Keratinocyte (primary cell): ENCODE measurements at regions not wholly inside any gene's neighbourhood (a gene's known extent, or its start where the extent isn't known, plus 50 kb on each side); places are given as distances from the start of the nearest gene placed in this dataset.

Experiments used
- DNase-seq: peaks from one replicate; pipeline ENCODE4 v3.0.0-alpha.2; 2011; ENCODE audit warnings: low read depth, missing footprints, low spot score
- FAIRE-seq: peaks from 2 replicates; lab custom pipeline; 2011; peaks lifted over from hg19 to GRCh38; lab: Jason Lieb, UNC
- H2AFZ ChIP-seq: 2 replicates; pipeline ENCODE4 v1.6.0; 2012; ENCODE audit warnings: low read length, control low read depth, inconsistent platforms; ENCODE audit not compliant: control insufficient read depth
- H3K27ac ChIP-seq: 2 replicates; pipeline ENCODE4 v1.5.1; 2011; ENCODE audit warnings: low read length; ENCODE audit not compliant: control insufficient read depth, insufficient read depth
- H3K27me3 ChIP-seq: 3 replicates; pipeline ENCODE4 v1.6.0; 2011; ENCODE audit warnings: low read length; ENCODE audit not compliant: control insufficient read depth, insufficient read depth; ENCODE audit errors: extremely low read depth
- H3K36me3 ChIP-seq, 2 experiments: 2 replicates in 1 of 2; 3 replicates in 1 of 2; pipeline ENCODE4 v1.5.1; 2011; ENCODE audit warnings: low read length in 2 of 2, mild to moderate bottlenecking in 1 of 2; ENCODE audit not compliant: control insufficient read depth in 2 of 2, insufficient read depth in 2 of 2; ENCODE audit errors: extremely low read depth in 1 of 2
- H3K4me1 ChIP-seq: 3 replicates; pipeline ENCODE4 v1.5.1; 2011; ENCODE audit warnings: low read length; ENCODE audit not compliant: control insufficient read depth, insufficient read depth; ENCODE audit errors: extremely low read depth
- H3K4me2 ChIP-seq: 3 replicates; pipeline ENCODE4 v1.6.0; 2011; ENCODE audit warnings: low read depth, low read length; ENCODE audit not compliant: control insufficient read depth, insufficient read depth; ENCODE audit errors: extremely low read depth
- H3K4me3 ChIP-seq, 3 experiments: fragments of 200-600 bp in 1 of 3; sonication (generic) in 1 of 3; 2 replicates in 2 of 3; 3 replicates in 1 of 3; pipeline ENCODE4 v1.5.1; 2011 to 2016; ENCODE audit warnings: low read length in 3 of 3, mild to moderate bottlenecking in 3 of 3, control low read depth in 2 of 3, inconsistent platforms in 1 of 3, low read depth in 1 of 3, mixed read lengths in 1 of 3, mixed run types in 1 of 3, moderate library complexity in 1 of 3; ENCODE audit not compliant: control insufficient read depth in 2 of 3, insufficient read depth in 2 of 3; ENCODE audit errors: extremely low read depth in 1 of 3
- H3K79me2 ChIP-seq: 2 replicates; pipeline ENCODE4 v1.6.0; 2012; ENCODE audit warnings: low read length; ENCODE audit not compliant: control insufficient read depth, insufficient read depth
- H3K9ac ChIP-seq: 3 replicates; pipeline ENCODE4 v1.6.0; 2011; ENCODE audit warnings: low read length; ENCODE audit not compliant: control insufficient read depth, insufficient read depth; ENCODE audit errors: extremely low read depth
- H3K9me1 ChIP-seq: 3 replicates; pipeline ENCODE4 v1.6.0; 2011; ENCODE audit warnings: low read length; ENCODE audit not compliant: control insufficient read depth, insufficient read depth; ENCODE audit errors: extremely low read depth
- H3K9me3 ChIP-seq: 2 replicates; pipeline ENCODE4 v1.5.1; 2012; ENCODE audit warnings: low read depth, low read length; ENCODE audit not compliant: control insufficient read depth
- H4K20me1 ChIP-seq: 3 replicates; pipeline ENCODE4 v1.6.0; 2011; ENCODE audit warnings: low read length; ENCODE audit not compliant: control insufficient read depth, insufficient read depth; ENCODE audit errors: extremely low read depth
- CTCF ChIP-seq, 3 experiments: IDR thresholded peaks in 1 of 3; conservative IDR thresholded peaks in 1 of 3; optimal IDR thresholded peaks in 1 of 3; 2 replicates in 2 of 3; 3 replicates in 1 of 3; pipeline versions ENCODE3 to v1.5.1; 2011; ENCODE audit warnings: low read length in 3 of 3, mild to moderate bottlenecking in 3 of 3, moderate library complexity in 2 of 3, control low read depth in 1 of 3, inconsistent platforms in 1 of 3; ENCODE audit not compliant: insufficient read depth in 2 of 3; ENCODE audit errors: extremely low read depth in 1 of 3
- EZH2 ChIP-seq: IDR thresholded peaks from one replicate; pipeline ENCODE4 v1.6.1; 2012; ENCODE audit warnings: inconsistent platforms, mild to moderate bottlenecking, low read length, moderate library complexity
- dilution Hi-C: fragments of 300-500 bp; cut with MboI; formaldehyde crosslinking; loops from one replicate; pipeline ENCODE4 v1.7.0; 2020; ENCODE audit warnings: low sequenced_read_pairs; ENCODE audit not compliant: extremely low pct_ligation_motif_present

GRCh38 chr3:81439108-81439507 lies 322.3 kb downstream of the GBE1 start:
- Histone ChIP-seq H3K27me3 (no peaks in the 10 kb centered on the region), H3K27ac (no peak overlapping the region), H3K36me3 (no peaks in the 10 kb centered on the region), H3K4me3 (no peak overlapping the region), H3K4me1 (peaks cover 10% of the 10 kb centered on the region), H4K20me1 (no peaks in the 10 kb centered on the region), H3K79me2 (no peaks in the 10 kb centered on the region), H3K4me2 (no peak overlapping the region), H2AFZ (no peak overlapping the region), H3K9me3 (no peaks in the 10 kb centered on the region), H3K9me1 (no peaks in the 10 kb centered on the region), H3K9ac (no peak overlapping the region)
- FAIRE-seq: no peak
- TF ChIP-seq EZH2: no peak
- TF ChIP-seq CTCF (optimal IDR thresholded peaks at IDR 0.05 in 1 of 3, IDR thresholded peaks at IDR 0.05 in 1 of 3, conservative IDR thresholded peaks at IDR 0.05 in 1 of 3; ENCODE audit: extremely low read depth in 1 of 3, insufficient read depth in 2 of 3, low read length in 3 of 3): no peak
- no peak for DNase-seq
- dilution Hi-C loops: no loop called here

- H3K4me3 ChIP-seq: no peak overlapping the region
- H3K27ac ChIP-seq: no peak overlapping the region
- DNase-seq: no peak
- no peak overlapping the region for H3K4me2 ChIP-seq
- dilution Hi-C loops: no loop called here
- no peaks in the 10 kb centered on the region for H3K4me1 ChIP-seq
- no peaks in the 10 kb centered on the region for H3K9me3 ChIP-seq
- no peaks in the 10 kb centered on the region for H3K79me2 ChIP-seq
- H3K9ac ChIP-seq: no peak overlapping the region
- TF ChIP-seq EZH2 (no peak), CTCF (optimal IDR thresholded peaks at IDR 0.05 in 1 of 3, IDR thresholded peaks at IDR 0.05 in 1 of 3, conservative IDR thresholded peaks at IDR 0.05 in 1 of 3; ENCODE audit: extremely low read depth in 1 of 3, insufficient read depth in 2 of 3, low read length in 3 of 3) (no peak)
- H4K20me1 ChIP-seq: no peaks in the 10 kb centered on the region
- no peaks in the 10 kb centered on the region for H3K9me1 ChIP-seq
- FAIRE-seq: no peak
- H3K36me3 ChIP-seq: no peaks in the 10 kb centered on the region
- no peaks in the 10 kb centered on the region for H3K27me3 ChIP-seq
- no peak overlapping the region for H2AFZ ChIP-seq
Measured at GRCh38 chr3:81437683-81438082, 323.8 kb downstream of the GBE1 start.
